Neural cell (in vitro differentiated cells): ENCODE measurements at regions not wholly inside any gene's neighbourhood (a gene's known extent, or its start where the extent isn't known, plus 50 kb on each side); places are given as distances from the start of the nearest gene placed in this dataset.

Experiments used
- H2AFZ ChIP-seq: fragments of 200-600, 300-800 bp; sonication (generic), shearing (Covaris generic); 2 replicates; pipeline ENCODE4 v1.6.0; 2014; ENCODE audit warnings: low read depth, mild to moderate bottlenecking, antibody characterized with exemption, low read length, moderate library complexity
- H3F3A ChIP-seq: fragments of 200-600 bp; shearing (Covaris generic); 2 replicates; pipeline ENCODE4 v1.6.1; 2016; ENCODE audit warnings: mild to moderate bottlenecking, moderate library complexity, mixed read lengths, antibody characterized with exemption, low read length; ENCODE audit not compliant: insufficient read depth, poor library complexity, severe bottlenecking
- H3K27ac ChIP-seq: fragments of 200-600, 300-800 bp; sonication (generic), shearing (Covaris generic); 2 replicates; pipeline ENCODE4 v1.5.1; 2014; ENCODE audit warnings: mild to moderate bottlenecking, low read length, moderate library complexity
- H3K27me3 ChIP-seq: fragments of 300-800, 200-600 bp; sonication (generic), shearing (Covaris generic); 2 replicates; pipeline ENCODE4 v1.6.0; 2014; ENCODE audit warnings: mild to moderate bottlenecking, low read depth, low read length, moderate library complexity; ENCODE audit not compliant: insufficient read depth
- H3K36me3 ChIP-seq: fragments of 300-800, 200-600 bp; sonication (generic), shearing (Covaris generic); 2 replicates; pipeline ENCODE4 v1.5.1; 2014; ENCODE audit warnings: mild to moderate bottlenecking, antibody characterized with exemption, low read length, moderate library complexity; ENCODE audit not compliant: insufficient read depth
- H3K4me2 ChIP-seq: fragments of 300-800, 200-600 bp; sonication (generic), shearing (Covaris generic); 2 replicates; pipeline ENCODE4 v1.6.0; 2014; ENCODE audit warnings: mild to moderate bottlenecking, low read length
- H3K4me3 ChIP-seq: fragments of 300-800, 200-600 bp; sonication (generic), shearing (Covaris generic); 2 replicates; pipeline ENCODE4 v1.5.1; 2014; ENCODE audit warnings: mild to moderate bottlenecking, low read length, moderate library complexity
- H3K79me2 ChIP-seq: fragments of 200-600 bp; shearing (Covaris generic); replicated peaks from 2 replicates; pipeline ENCODE4 v1.6.0; 2014; ENCODE audit warnings: mild to moderate bottlenecking, low read length, moderate library complexity; ENCODE audit not compliant: insufficient read depth
- H3K9ac ChIP-seq: fragments of 300-800, 200-600 bp; sonication (generic), shearing (Covaris generic); 2 replicates; pipeline ENCODE4 v1.6.1; 2016; ENCODE audit warnings: mild to moderate bottlenecking, low read length, mixed read lengths
- H3K9me2 ChIP-seq: fragments of 200-600 bp; shearing (Covaris generic); 2 replicates; pipeline ENCODE4 v1.6.1; 2016; ENCODE audit warnings: mild to moderate bottlenecking, low read length, mixed read lengths; ENCODE audit not compliant: insufficient read depth
- H3K9me3 ChIP-seq: fragments of 200-600, 300-800 bp; sonication (generic), shearing (Covaris generic); 2 replicates; pipeline ENCODE4 v1.6.1; 2016; ENCODE audit warnings: mild to moderate bottlenecking, mixed run types, low read length, moderate library complexity, mixed read lengths
- H4K20me1 ChIP-seq: fragments of 200-600 bp; shearing (Covaris generic); 2 replicates; pipeline ENCODE4 v1.6.1; 2016; ENCODE audit warnings: mild to moderate bottlenecking, mixed run types; ENCODE audit not compliant: insufficient read depth
- EP300 ChIP-seq: fragments of 450-650 bp; conservative IDR thresholded peaks from 2 replicates; pipeline ENCODE4 v1.6.1; 2014; ENCODE audit warnings: antibody characterized with exemption, mild to moderate bottlenecking, moderate library complexity; ENCODE audit not compliant: poor library complexity, severe bottlenecking
- EZH2 ChIP-seq: fragments of 200-600, 300-800 bp; shearing (Covaris generic), sonication (generic); IDR thresholded peaks from 2 replicates; pipeline ENCODE4 v1.6.1; 2014; ENCODE audit warnings: antibody characterized with exemption, low read length, borderline replicate concordance, mild to moderate bottlenecking; ENCODE audit not compliant: insufficient read depth, poor library complexity, severe bottlenecking
- MXI1 ChIP-seq: fragments of 450-650 bp; conservative IDR thresholded peaks from 2 replicates; pipeline ENCODE4 v1.6.1; 2014; ENCODE audit warnings: antibody characterized with exemption, mild to moderate bottlenecking; ENCODE audit not compliant: poor library complexity, severe bottlenecking
- POLR2AphosphoS5 ChIP-seq: IDR thresholded peaks from 2 replicates; pipeline ENCODE4 v1.6.1; 2012
- RAD21 ChIP-seq: fragments of 450-650 bp; conservative IDR thresholded peaks from 2 replicates; pipeline ENCODE4 v1.6.1; 2014; ENCODE audit warnings: antibody characterized with exemption, mild to moderate bottlenecking, moderate library complexity
- SMC3 ChIP-seq: fragments of 450-650 bp; conservative IDR thresholded peaks from 2 replicates; pipeline ENCODE4 v1.6.1; 2014; ENCODE audit warnings: antibody characterized with exemption, mild to moderate bottlenecking, moderate library complexity; ENCODE audit not compliant: poor library complexity
- TAF1 ChIP-seq: IDR thresholded peaks from 2 replicates; pipeline ENCODE4 v1.6.1; 2012; ENCODE audit warnings: low read depth
- TF ChIP-seq, protein P1 (sequence below): fragments of 450-650 bp; IDR thresholded peaks from 2 replicates; pipeline ENCODE4 v1.5.1; 2014; ENCODE audit warnings: antibody characterized with exemption, mild to moderate bottlenecking, moderate library complexity; ENCODE audit not compliant: poor library complexity, severe bottlenecking
- TF ChIP-seq, protein P2 (sequence below): IDR thresholded peaks from 2 replicates; pipeline ENCODE4 v1.6.1; 2012; ENCODE audit warnings: borderline replicate concordance

- no peaks in the 10 kb centered on the region for H3K79me2 ChIP-seq
- H3K27me3 ChIP-seq: no peaks in the 10 kb centered on the region
- peaks cover 4% of the 10 kb centered on the region for H3F3A ChIP-seq
- H3K36me3 ChIP-seq: no peaks in the 10 kb centered on the region
- no peak overlapping the region for H3K27ac ChIP-seq
- peak overlapping the region; percentile 19 for H3K4me3 ChIP-seq
- no peaks in the 10 kb centered on the region for H3K9me2 ChIP-seq
- H3K4me2 ChIP-seq: no peak overlapping the region
- no peak for TF ChIP-seq RAD21
- TF ChIP-seq EZH2: no peak
- no peak for TF ChIP-seq TAF1
- TF ChIP-seq SMC3: no peak
- TF ChIP-seq POLR2AphosphoS5: peak; percentile 77
- TF ChIP-seq EP300: peak; percentile 83
- TF ChIP-seq, protein P1, sequence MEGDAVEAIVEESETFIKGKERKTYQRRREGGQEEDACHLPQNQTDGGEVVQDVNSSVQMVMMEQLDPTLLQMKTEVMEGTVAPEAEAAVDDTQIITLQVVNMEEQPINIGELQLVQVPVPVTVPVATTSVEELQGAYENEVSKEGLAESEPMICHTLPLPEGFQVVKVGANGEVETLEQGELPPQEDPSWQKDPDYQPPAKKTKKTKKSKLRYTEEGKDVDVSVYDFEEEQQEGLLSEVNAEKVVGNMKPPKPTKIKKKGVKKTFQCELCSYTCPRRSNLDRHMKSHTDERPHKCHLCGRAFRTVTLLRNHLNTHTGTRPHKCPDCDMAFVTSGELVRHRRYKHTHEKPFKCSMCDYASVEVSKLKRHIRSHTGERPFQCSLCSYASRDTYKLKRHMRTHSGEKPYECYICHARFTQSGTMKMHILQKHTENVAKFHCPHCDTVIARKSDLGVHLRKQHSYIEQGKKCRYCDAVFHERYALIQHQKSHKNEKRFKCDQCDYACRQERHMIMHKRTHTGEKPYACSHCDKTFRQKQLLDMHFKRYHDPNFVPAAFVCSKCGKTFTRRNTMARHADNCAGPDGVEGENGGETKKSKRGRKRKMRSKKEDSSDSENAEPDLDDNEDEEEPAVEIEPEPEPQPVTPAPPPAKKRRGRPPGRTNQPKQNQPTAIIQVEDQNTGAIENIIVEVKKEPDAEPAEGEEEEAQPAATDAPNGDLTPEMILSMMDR: no peak
- no peaks in the 10 kb centered on the region for H3K9me3 ChIP-seq
- H2AFZ ChIP-seq: no peak overlapping the region
- no peak overlapping the region for H3K9ac ChIP-seq
- no peaks in the 10 kb centered on the region for H4K20me1 ChIP-seq
Measured at GRCh38 chr3:22536541-22536940, 666.6 kb upstream of the UBE2E2 start.

DNA sequence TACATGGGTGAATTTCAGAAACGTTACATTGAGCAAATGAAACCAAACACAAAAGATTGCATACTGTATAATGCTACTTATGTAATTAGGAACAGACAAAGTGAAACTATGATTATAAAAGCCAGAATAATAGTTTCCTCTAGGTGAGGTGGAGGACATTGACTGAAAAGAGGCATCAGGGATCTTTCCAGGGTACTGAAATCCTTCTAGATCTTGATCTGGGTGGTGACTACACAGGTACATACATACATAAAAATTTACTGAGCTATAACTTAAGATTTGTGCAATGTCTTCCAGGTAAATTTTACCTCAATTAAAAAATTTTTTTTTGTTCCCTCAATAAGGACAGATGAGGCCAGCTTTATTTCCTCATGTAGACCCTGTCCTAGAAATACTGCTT lies 665.6 kb upstream of the UBE2E2 start:
- TF ChIP-seq RAD21: no peak
- Histone ChIP-seq H3K9me3 (no peaks in the 10 kb centered on the region), H3K27me3 (no peaks in the 10 kb centered on the region), H2AFZ (no peak overlapping the region), H3K9ac (no peak overlapping the region), H3K4me3 (no peak overlapping the region), H3K9me2 (no peaks in the 10 kb centered on the region), H3K79me2 (no peaks in the 10 kb centered on the region), H4K20me1 (no peaks in the 10 kb centered on the region), H3F3A (peaks cover 4% of the 10 kb centered on the region), H3K4me2 (no peak overlapping the region), H3K27ac (no peak overlapping the region), H3K36me3 (no peaks in the 10 kb centered on the region)

DNA sequence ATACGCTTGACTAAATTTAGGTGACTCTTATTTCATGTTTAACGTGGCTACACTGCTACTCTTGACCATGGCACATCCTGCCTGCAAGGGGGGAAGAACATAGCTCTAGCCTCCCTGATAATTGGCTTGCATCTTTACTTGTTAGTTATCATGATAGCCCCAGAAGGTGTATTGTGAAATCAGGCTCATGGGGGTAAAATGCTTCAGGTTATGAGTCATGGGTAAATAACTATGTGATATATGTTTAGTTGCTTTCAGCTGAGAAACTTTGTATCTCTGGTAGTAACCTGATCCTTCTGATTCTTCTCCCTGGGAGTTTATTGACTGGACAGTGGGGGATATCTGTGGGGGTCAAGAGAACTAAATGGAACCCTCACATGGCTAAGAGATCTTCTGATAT lies 660.8 kb upstream of the UBE2E2 start:
- H3K36me3 ChIP-seq: no peaks in the 10 kb centered on the region
- no peak for TF ChIP-seq TAF1
- no peak for TF ChIP-seq MXI1
- TF ChIP-seq, protein P1: no peak
- no peak for TF ChIP-seq RAD21
- no peak for TF ChIP-seq EP300
- TF ChIP-seq, protein P2, sequence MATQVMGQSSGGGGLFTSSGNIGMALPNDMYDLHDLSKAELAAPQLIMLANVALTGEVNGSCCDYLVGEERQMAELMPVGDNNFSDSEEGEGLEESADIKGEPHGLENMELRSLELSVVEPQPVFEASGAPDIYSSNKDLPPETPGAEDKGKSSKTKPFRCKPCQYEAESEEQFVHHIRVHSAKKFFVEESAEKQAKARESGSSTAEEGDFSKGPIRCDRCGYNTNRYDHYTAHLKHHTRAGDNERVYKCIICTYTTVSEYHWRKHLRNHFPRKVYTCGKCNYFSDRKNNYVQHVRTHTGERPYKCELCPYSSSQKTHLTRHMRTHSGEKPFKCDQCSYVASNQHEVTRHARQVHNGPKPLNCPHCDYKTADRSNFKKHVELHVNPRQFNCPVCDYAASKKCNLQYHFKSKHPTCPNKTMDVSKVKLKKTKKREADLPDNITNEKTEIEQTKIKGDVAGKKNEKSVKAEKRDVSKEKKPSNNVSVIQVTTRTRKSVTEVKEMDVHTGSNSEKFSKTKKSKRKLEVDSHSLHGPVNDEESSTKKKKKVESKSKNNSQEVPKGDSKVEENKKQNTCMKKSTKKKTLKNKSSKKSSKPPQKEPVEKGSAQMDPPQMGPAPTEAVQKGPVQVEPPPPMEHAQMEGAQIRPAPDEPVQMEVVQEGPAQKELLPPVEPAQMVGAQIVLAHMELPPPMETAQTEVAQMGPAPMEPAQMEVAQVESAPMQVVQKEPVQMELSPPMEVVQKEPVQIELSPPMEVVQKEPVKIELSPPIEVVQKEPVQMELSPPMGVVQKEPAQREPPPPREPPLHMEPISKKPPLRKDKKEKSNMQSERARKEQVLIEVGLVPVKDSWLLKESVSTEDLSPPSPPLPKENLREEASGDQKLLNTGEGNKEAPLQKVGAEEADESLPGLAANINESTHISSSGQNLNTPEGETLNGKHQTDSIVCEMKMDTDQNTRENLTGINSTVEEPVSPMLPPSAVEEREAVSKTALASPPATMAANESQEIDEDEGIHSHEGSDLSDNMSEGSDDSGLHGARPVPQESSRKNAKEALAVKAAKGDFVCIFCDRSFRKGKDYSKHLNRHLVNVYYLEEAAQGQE: no peak
- no peak for TF ChIP-seq POLR2AphosphoS5
- TF ChIP-seq EZH2: no peak
- TF ChIP-seq SMC3: no peak
- no peaks in the 10 kb centered on the region for H3K27me3 ChIP-seq

More for the DNA sequence above, 660.8 kb upstream of the UBE2E2 start:
- Histone ChIP-seq H3K9me3 (no peaks in the 10 kb centered on the region), H3K4me2 (no peak overlapping the region), H3F3A (peaks cover under 1% of the 10 kb centered on the region), H3K4me3 (no peak overlapping the region), H3K27ac (no peak overlapping the region), H2AFZ (no peak overlapping the region), H3K9ac (no peak overlapping the region), H3K79me2 (no peaks in the 10 kb centered on the region), H3K9me2 (no peaks in the 10 kb centered on the region), H4K20me1 (no peaks in the 10 kb centered on the region)
